ENCODE measurements at regions not wholly inside any gene's neighbourhood (a gene's known extent, or its start where the extent isn't known, plus 50 kb on each side); places are given as distances from the start of the nearest gene placed in this dataset.
"Not testable (repeated sequence)": the region's sequence is repeated elsewhere in the genome, so short reads cannot be mapped to it uniquely, and the experiment has no call there.

GRCh38 chr15:54840621-54841398 is 355.9 kb downstream of the RSL24D1 start:
- DNase-seq (ENCODE audit: low read depth), result no peak

GRCh38 chr15:54839379-54839778 is 357.4 kb downstream of the RSL24D1 start:
- DNase-seq (ENCODE audit: low read depth), result no peak

DNA sequence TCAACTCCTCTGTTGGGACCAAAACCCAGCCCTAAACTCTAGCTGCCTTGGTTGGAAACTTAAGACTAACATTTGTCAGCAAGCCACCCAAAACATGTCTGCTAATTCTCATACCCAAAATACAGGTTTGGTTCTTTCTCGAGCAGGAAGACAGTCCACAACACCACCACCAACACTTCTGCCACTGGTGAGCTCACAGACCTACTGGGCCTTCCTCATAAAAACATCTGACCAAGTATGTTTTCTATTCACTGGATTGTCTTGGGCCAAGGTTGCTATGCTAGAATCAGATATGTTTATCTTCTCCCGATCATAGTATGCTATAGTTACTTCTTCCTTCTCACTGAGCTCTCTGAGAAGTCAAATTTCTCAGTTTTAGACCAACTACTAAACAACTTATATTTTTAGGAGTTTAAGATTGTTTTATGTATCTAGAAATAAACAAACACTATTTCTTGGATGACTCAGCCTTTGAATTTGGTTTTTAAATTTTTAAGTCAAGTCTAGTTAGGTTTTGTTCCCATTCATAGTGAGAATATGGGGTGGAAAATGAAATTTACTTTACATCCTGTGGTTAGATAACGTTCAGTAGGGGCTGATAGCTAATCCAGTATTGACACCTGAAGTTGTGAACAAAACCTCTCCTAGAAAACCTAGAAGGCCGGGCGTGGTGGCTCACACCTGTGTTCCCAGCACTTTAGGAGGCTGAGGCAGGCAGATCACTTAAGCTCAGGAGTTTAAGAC is 360.5 kb downstream of the RSL24D1 start:
- DNase-seq (ENCODE audit: low read depth), result no peak

DNA sequence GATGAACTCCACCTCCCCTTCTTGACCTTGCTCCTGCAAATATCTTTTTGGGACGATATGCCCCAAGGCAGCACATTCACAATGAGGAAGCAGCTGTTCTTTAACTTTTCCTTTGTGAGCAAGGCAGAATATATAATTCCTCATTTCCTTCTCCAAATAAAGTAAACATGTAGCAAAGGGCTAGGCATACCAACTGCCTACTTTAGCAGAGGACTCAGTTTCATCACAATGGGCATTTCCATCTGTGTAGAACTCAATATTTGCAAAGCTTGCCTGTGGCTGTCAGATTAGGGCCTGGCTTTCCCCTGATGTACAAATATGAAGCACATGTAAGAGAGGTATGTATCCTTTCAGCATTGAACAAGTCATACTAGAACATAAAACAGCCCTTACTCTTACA is 366.9 kb downstream of the RSL24D1 start:
- no peak for DNase-seq (ENCODE audit: low read depth)

GRCh38 chr15:54820811-54821210 is 375.9 kb downstream of the RSL24D1 start:
- no peak for DNase-seq (ENCODE audit: low read depth)

- DNase-seq (ENCODE audit: low read depth), result no peak
These were observed 376.6 kb downstream of the RSL24D1 start for GRCh38 chr15:54820098-54820497.

GRCh38 chr15:54816401-54816800 is 380.3 kb downstream of the RSL24D1 start:
- no peak for DNase-seq (ENCODE audit: low read depth)

DNA sequence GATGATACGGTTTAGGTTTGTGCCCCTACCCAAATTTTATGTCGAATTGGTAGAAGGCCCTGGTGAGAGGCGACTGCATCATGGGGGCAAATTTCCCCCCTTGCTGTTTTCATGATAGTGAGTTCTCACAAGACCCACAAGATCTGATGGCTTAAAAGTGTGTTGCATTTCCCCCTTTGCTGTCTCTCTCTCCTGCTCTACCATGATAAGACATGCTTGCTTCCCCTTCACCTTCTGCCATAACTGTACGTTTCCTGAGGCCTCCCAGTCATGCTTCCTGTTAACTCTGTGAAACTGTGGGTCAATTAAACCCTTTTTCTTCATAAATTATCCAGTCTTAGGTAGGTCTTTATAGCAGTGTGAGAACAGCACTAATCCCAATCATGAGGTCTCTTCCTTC is 381.2 kb downstream of the RSL24D1 start:
- no peak for DNase-seq (ENCODE audit: low read depth)

GRCh38 chr15:54812383-54812782 is 384.4 kb downstream of the RSL24D1 start:
- no peak for DNase-seq (ENCODE audit: low read depth)

DNA sequence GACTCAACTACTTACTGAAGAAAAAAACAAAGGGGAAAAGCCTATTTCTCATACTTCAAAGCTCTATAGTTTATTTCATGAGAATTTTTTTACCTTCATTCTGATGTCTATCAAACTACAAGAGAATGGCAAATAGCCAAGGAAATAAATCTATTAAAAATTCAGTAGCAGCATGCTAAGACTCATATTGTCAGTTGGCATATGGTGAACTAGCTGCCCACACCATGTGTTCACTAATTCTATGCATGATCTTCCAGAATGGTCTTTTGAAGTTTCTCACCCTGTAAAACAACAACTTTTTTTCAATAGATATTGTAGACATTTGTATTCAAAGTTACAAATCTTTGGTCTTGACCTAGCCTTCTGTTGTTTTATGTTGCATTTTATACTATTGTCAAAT is 386.2 kb downstream of the RSL24D1 start:
- DNase-seq (ENCODE audit: low read depth), result no peak

DNA sequence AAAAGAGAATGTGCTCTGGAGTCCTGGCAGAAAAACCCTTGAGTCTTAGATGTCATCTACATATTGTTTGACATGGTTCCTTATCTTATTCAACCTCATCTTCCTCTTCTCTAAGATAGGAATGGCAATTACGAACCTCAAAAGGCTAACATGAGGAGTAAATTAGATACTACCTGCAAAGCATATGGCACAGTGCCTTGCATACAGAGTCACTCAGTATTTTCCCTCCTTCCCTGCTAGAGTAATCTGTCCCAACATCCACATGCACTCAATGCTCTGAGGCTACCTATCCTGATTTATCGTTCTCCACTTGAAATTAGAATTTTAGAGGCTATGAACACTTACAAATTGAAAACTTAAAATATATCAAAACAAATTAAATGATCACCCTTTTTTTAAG is 386.7 kb downstream of the RSL24D1 start:
- DNase-seq (ENCODE audit: low read depth), result no peak

DNA sequence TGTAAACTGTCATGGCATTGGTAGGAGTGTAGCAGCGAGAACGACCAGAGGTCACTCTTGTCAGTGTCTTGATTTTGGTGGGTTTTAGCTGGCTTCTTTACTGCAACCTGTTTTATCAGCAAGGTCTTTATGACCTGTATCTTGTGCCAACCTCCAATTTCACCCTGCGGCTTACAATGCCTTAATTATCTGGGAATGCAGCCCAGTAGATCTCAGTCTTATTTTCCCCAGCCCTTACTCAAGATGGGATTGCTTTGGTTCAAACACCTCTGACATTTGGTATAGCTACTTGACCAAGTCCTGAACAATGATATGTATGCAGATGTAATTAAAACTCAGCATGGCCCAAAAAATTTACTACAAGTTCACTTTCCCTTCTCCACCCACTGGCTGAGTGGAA is 388.4 kb downstream of the RSL24D1 start:
- no peak for DNase-seq (ENCODE audit: low read depth)

- DNase-seq (ENCODE audit: low read depth), result no peak
These were observed 392.8 kb downstream of the RSL24D1 start for GRCh38 chr15:54803987-54804386.

- no peak for DNase-seq (ENCODE audit: low read depth)
These were observed 393.5 kb downstream of the RSL24D1 start for GRCh38 chr15:54803134-54803808.

- DNase-seq (ENCODE audit: low read depth), result no peak
These were observed 404.2 kb downstream of the RSL24D1 start for GRCh38 chr15:54792526-54792925.

GRCh38 chr15:54790693-54791092 is 406.0 kb downstream of the RSL24D1 start:
- DNase-seq (ENCODE audit: low read depth), result no peak

- no peak for DNase-seq (ENCODE audit: low read depth)
These were observed 407.4 kb downstream of the RSL24D1 start for GRCh38 chr15:54789376-54789775.

DNA sequence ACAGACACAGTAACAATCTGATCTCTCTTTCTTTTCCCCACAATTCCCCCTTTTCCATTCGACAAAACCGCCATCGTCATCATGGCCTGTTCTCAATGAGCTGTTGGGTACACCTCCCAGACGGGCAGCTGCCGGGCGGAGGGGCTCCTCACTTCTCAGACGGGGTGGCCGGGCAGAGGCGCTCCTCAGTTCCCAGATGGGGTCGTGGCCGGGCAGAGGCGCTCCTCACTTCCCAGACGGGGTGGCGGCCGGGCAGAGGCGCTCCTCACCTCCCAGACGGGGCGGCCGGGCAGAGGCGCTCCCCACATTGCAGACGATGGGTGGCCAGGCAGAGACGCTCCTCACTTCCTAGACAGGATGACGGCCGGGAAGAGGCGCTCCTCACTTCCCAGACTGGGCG is 415.5 kb downstream of the RSL24D1 start:
- not testable (repeated sequence) for DNase-seq (ENCODE audit: low read depth)

GRCh38 chr15:54779271-54779670 is 417.5 kb downstream of the RSL24D1 start:
- DNase-seq (ENCODE audit: low read depth), result no peak

- DNase-seq (ENCODE audit: low read depth), result no peak
These were observed 420.3 kb downstream of the RSL24D1 start for GRCh38 chr15:54776410-54776809.

DNA sequence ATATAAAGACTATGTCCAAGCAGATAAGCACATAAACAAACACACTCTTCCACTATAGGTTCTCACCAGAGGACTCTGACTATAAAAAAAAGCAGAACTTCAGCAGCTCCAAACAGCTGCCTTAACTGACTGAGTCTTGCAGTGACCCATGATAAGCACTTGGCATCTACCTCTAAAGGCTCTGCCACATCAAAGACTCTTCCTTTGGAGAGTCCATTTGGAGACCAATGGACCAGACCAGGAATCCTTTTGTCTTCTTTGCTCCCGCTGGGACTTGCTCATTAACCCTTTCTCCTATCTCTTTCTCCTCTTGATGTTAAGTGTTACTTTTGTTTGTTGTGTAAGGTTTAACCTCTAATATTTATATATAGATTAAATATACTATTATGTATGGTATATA is 424.1 kb downstream of the RSL24D1 start:
- DNase-seq (ENCODE audit: low read depth), result no peak

DNA sequence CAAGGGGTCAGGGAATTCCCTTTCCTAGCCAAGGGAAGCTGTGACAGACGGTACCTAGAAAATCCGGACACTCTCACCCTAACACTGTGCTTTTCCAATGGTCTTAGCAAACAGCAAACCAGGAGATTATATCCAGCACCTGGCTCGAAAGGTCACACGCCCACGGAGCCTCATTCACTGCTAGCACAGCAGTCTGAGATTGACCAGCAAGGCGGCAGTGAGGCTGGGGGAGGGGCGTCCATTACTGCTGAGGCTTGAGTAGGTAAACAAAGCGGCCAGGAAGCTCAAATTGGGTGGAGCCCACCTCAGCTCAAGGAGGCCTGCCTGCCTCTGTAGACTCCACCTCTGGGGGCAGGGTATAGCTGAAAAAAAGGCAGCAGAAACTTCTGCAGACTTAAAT is 447.3 kb downstream of the RSL24D1 start:
- DNase-seq (ENCODE audit: low read depth), result not testable (repeated sequence)

Data from amniotic epithelial cell (primary cell).